ENCODE measurements at regions not wholly inside any gene's neighbourhood (a gene's known extent, or its start where the extent isn't known, plus 50 kb on each side); places are given as distances from the start of the nearest gene placed in this dataset.

DNA sequence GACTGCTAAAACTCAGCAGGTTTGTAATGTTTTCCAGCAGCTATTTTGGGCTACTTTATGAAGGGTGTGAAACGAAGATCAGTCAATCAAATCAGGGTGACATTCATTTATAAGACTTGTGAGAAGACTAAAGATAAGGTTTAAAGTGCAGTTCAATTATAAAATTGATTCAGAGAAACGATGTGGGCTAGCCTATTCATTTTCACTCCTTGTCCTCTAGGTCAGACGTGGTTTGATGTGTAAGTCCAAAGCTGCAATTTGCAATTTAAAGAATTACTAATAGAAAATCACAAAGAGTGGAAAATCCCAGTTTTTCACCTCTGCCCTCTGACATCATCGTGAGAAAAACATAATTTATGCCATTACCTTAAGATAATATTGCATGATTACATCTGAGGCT, 243.5 kb upstream of the NOVA1 start:
- H3K27me3 ChIP-seq, result no peaks in the 10 kb centered on the region
- H3K27ac ChIP-seq, result no peak overlapping the region
- no peaks in the 10 kb centered on the region for H3K9me3 ChIP-seq (ENCODE audit: low read depth)
- no peak overlapping the region for H3K4me3 ChIP-seq
- peak in 1 of 2 donors; percentile 25 for DNase-seq (ENCODE audit: low read depth in 1 of 2, low spot score in 1 of 2)
- TF ChIP-seq CTCF (IDR thresholded peaks at IDR 0.05; ENCODE audit: low read depth, low read length), result no peak
- H3K4me1 ChIP-seq (ENCODE audit: low read depth), result peaks cover 11% of the 10 kb centered on the region
- H3K36me3 ChIP-seq, result no peaks in the 10 kb centered on the region

- Histone ChIP-seq H3K36me3 (no peaks in the 10 kb centered on the region), H3K4me1 (ENCODE audit: low read depth) (peaks cover 11% of the 10 kb centered on the region), H3K4me3 (no peak overlapping the region), H3K9me3 (ENCODE audit: low read depth) (no peaks in the 10 kb centered on the region), H3K27ac (no peak overlapping the region), H3K27me3 (no peaks in the 10 kb centered on the region)
- no peak for TF ChIP-seq CTCF (IDR thresholded peaks at IDR 0.05; ENCODE audit: low read depth, low read length)
- DNase-seq (ENCODE audit: low read depth in 1 of 2, low spot score in 1 of 2), result peak; percentile 8 to 98
These were observed 244.3 kb upstream of the NOVA1 start for GRCh38 chr14:26841920-26842741.

DNA sequence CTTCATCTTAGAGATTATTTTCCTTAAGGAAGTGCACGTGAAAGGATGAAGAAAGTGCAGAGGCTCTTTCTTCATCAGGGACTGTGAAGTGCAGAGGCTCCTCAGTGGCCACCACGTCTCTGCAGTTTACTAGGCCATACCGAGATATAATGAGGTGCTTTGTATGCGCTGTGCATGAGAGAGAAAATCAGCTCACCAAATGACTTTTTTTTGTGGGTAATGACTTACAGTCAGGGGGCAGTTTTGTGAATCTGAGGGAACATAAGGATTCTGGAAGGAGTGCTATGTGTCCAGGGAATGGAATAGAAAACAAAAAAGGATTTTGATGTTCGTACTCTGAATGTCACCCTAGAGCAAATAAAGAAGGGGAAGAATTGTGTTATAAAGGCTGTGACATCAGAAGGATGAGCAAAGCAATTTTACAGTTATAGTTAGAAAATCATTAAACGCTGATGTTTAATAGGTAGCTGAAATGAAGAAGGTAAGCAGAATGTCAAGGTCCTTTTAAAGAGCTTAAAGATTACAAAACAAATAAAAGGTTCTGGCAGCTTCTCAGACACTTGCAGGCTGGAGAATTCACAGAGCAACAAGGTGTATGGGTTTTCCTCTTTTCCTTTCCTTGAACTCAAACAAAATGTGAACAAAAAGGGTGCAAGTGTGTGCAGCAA, 247.5 kb upstream of the NOVA1 start:
- DNase-seq (ENCODE audit: low read depth in 1 of 2, low spot score in 1 of 2), result no peak
- no peak overlapping the region for H3K27ac ChIP-seq
- H3K9me3 ChIP-seq (ENCODE audit: low read depth), result no peaks in the 10 kb centered on the region
- H3K4me1 ChIP-seq (ENCODE audit: low read depth), result peaks cover 11% of the 10 kb centered on the region
- no peak for TF ChIP-seq CTCF (IDR thresholded peaks at IDR 0.05; ENCODE audit: low read depth, low read length)
- H3K36me3 ChIP-seq, result no peaks in the 10 kb centered on the region
- no peak overlapping the region for H3K4me3 ChIP-seq
- H3K27me3 ChIP-seq, result no peaks in the 10 kb centered on the region

GRCh38 chr14:26846388-26846787, 248.6 kb upstream of the NOVA1 start:
- Histone ChIP-seq H3K27ac (no peak overlapping the region), H3K4me3 (no peak overlapping the region), H3K27me3 (no peaks in the 10 kb centered on the region), H3K36me3 (no peaks in the 10 kb centered on the region), H3K4me1 (ENCODE audit: low read depth) (peaks cover 6% of the 10 kb centered on the region), H3K9me3 (ENCODE audit: low read depth) (no peaks in the 10 kb centered on the region)
- peak in 1 of 2 donors; percentile 3 for DNase-seq (ENCODE audit: low read depth in 1 of 2, low spot score in 1 of 2)
- no peak for TF ChIP-seq CTCF (IDR thresholded peaks at IDR 0.05; ENCODE audit: low read depth, low read length)

- no peaks in the 10 kb centered on the region for H3K9me3 ChIP-seq (ENCODE audit: low read depth)
- H3K36me3 ChIP-seq, result no peaks in the 10 kb centered on the region
- no peak overlapping the region for H3K4me3 ChIP-seq
- no peak for TF ChIP-seq CTCF (IDR thresholded peaks at IDR 0.05; ENCODE audit: low read depth, low read length)
- H3K27ac ChIP-seq, result no peak overlapping the region
- H3K27me3 ChIP-seq, result no peaks in the 10 kb centered on the region
- no peaks in the 10 kb centered on the region for H3K4me1 ChIP-seq (ENCODE audit: low read depth)
- no peak for DNase-seq (ENCODE audit: low read depth in 1 of 2, low spot score in 1 of 2)
These were observed 251.7 kb upstream of the NOVA1 start for GRCh38 chr14:26849514-26849913.
